Peyer's patch (tissue), 4 donors: ENCODE measurements at regions not wholly inside any gene's neighbourhood (a gene's known extent, or its start where the extent isn't known, plus 50 kb on each side); places are given as distances from the start of the nearest gene placed in this dataset.

Source experiments
- CTCF ChIP-seq, 6 experiments: fragments of 450-650 bp in 4 of 6; fragments of 200-600 bp in 2 of 6; sonication (generic) in 1 of 6; IDR thresholded peaks; one replicate each; pipeline ENCODE4 v1.5.1; 2017 to 2019; ENCODE audit warnings: antibody characterized with exemption in 6 of 6, mild to moderate bottlenecking in 3 of 6, moderate library complexity in 1 of 6
- POLR2A ChIP-seq, 2 donors: fragments of 450-650 bp; IDR thresholded peaks; one replicate each; pipeline ENCODE4 v1.5.1; 2017; ENCODE audit warnings: antibody characterized with exemption in 2 of 2, mild to moderate bottlenecking in 2 of 2, moderate library complexity in 2 of 2

- no peak for TF ChIP-seq POLR2A (IDR thresholded peaks at IDR 0.05)
- no peak for TF ChIP-seq CTCF (IDR thresholded peaks at IDR 0.05)
Measured at GRCh38 chr16:86863609-86864008, 285.3 kb downstream of the FOXL1 start.
